ENCODE measurements at regions not wholly inside any gene's neighbourhood (a gene's known extent, or its start where the extent isn't known, plus 50 kb on each side); places are given as distances from the start of the nearest gene placed in this dataset.

DNA sequence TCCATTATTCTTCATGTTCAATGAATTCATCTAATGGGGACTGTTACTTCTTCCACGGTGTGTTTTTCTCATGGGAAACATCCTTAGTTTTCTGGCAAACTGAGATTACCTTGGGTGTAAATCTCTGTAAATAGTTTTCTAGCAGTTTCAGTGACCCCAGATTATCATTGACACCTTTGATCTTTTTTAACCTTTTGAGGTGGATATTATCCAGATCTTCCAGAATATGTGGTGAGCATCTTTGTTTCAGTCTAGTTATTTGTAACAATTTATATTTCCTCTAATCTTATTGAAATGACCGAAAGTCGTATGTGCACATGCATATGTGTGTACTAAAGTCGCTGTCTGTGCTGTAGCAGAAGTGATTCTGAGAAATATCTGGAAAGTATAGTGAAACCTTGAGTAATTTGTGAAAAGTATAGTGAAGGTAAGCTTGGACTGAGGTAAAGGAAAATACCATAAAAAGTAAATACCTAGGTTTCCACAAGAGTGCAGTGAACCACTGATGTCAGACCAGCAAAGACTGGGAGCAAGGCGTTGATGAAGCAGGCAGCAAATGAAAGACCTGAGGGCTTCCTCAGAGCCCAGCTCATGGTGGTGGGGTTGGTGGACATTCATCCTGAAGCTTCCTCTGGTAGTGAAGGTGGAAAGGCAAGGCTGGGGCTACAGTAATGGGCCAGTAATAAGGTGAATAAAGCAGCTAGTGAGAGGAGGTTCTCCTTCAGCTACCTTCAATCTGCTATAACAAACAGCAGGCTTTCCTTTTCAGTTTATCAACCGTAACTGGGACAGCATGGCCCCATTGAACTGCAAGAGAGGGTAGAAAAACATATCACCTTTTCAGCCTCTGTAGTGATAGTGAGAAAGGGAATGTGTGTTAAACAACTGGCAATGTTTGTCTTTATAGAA lies 480.2 kb upstream of the FBXO33 start:
- Histone ChIP-seq H3K36me3 (ENCODE audit: insufficient read depth) (no peaks in the 10 kb centered on the region), H3K4me3 (ENCODE audit: low read depth, low read length) (no peak overlapping the region), H3K4me1 (ENCODE audit: insufficient read depth) (no peaks in the 10 kb centered on the region), H3K27ac (ENCODE audit: low read depth) (no peak overlapping the region)
- no peak for DNase-seq (ENCODE audit: extremely low spot score)
- WGBS: 75% methylated on average over 6 of the region's 6 CpGs

DNA sequence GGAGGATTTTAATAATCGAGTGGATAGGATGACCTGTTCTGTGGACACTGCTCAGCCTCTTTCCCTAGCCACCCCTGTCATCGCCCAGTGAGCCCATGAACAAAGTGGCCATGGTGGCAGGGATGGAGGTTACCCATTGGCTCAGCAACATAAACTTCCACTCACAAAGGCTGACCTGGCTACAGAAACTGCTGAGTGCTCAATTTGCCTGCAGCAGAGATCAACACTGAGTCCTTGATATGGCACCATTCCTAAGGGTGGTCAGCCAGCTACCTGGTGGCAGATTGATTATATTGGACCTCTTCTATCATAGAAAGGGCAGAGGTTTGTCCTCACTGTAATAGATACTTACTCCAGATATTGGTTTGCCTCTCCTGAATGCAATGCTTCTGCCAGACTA lies 465.4 kb upstream of the FBXO33 start:
- WGBS: 93% methylated on average over 2 of the region's 2 CpGs
- DNase-seq (ENCODE audit: extremely low spot score): no peak
- Histone ChIP-seq H3K4me3 (ENCODE audit: low read depth, low read length) (no peak overlapping the region), H3K27ac (ENCODE audit: low read depth) (no peak overlapping the region), H3K36me3 (ENCODE audit: insufficient read depth) (no peaks in the 10 kb centered on the region), H3K4me1 (ENCODE audit: insufficient read depth) (no peaks in the 10 kb centered on the region)

DNA sequence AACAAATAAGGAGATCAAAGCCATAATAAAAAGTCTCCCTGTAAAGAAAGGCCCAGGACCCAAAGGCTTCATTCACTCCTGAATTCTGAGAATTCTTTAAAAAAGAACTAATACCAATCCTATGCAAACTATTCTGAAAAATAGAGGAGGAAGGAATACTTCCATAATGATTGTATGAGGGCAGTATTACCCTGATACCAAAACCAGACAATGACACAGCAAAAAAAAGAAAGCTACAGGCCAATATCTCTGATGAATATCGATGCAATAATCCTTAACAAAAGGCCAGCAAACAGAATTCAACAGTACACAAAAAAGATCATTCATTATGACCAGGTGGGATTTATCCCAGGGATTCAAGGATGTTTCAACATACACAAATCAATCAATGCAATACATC lies 457.8 kb upstream of the FBXO33 start:
- no peaks in the 10 kb centered on the region for H3K36me3 ChIP-seq (ENCODE audit: insufficient read depth)
- H3K4me1 ChIP-seq (ENCODE audit: insufficient read depth): no peaks in the 10 kb centered on the region
- WGBS: 83% methylated on average over 1 of the region's 1 CpG
- H3K27ac ChIP-seq (ENCODE audit: low read depth): no peak overlapping the region
- H3K4me3 ChIP-seq (ENCODE audit: low read depth, low read length): no peak overlapping the region
- no peak for DNase-seq (ENCODE audit: extremely low spot score)

DNA sequence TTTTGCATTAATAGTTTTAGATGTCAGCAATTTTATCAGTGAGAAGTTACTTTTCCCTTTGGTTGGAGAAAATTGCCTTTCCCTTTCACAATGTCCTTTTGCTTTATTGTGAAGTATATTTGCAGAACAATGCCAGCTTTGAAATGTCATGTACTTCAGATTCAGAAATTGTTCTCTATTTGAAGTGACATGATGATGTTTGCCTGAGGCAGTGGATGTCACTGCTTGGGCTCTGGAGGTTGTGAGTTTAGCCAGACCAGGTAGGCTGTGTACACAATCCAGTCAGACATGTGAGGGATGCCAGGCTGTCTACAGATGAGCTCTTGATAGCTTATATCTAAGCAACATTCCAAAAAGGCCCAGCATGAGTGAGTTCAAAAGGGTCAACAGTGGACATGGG lies 451.9 kb upstream of the FBXO33 start:
- Histone ChIP-seq H3K4me3 (ENCODE audit: low read depth, low read length) (no peak overlapping the region), H3K36me3 (ENCODE audit: insufficient read depth) (no peaks in the 10 kb centered on the region), H3K4me1 (ENCODE audit: insufficient read depth) (no peaks in the 10 kb centered on the region), H3K27ac (ENCODE audit: low read depth) (no peak overlapping the region)
- DNase-seq (ENCODE audit: extremely low spot score): no peak

DNA sequence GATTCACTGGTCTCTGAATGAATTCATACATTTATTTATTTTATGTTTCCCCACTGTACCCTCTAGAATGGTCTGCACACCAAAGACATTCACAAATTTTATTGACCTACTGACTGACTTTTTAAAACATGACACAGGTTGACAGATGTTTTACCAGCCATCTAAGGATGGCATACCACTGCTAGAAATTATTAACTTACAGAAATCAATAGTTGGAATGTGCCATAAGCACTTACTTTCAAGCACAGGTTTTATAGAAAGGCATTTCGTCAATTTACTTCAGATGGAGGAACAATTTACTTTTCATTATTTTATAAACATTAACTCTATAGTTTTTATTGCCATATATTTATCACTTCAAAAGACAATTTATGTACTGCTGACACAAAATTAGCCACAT lies 448.7 kb upstream of the FBXO33 start:
- 49% methylated on average over 1 of the region's 1 CpG for WGBS
- no peak overlapping the region for H3K4me3 ChIP-seq (ENCODE audit: low read depth, low read length)

DNA sequence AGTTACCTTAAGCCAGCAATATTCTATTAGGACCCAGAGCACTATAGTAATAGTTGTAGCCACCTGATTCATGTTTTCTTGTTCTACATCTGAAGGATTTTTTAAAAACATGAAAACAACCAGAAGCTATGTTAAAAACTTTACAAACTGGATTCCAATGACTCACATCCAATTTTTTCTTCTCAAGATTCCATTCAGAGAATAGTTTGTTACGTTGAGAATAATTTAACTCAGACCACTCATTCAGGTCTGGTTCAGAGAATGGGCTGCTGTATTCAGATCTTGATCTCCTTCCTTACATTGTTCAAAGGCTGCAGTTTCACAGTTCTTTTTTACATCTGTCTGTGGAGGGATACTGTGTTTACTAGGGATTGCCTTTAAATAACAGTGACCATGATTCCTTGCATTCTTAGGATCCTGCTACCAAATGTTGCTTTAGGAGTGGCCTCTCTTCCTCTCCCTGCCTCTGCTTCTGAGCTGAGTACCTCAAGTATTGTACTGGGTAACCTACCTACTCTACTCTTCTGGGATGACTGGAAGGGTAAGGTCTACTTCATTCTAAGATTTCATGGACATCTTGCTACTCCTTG lies 448.0 kb upstream of the FBXO33 start:
- no peak for DNase-seq (ENCODE audit: extremely low spot score)
- H3K27ac ChIP-seq (ENCODE audit: low read depth): no peak overlapping the region
- H3K4me1 ChIP-seq (ENCODE audit: insufficient read depth): no peaks in the 10 kb centered on the region
- 45% methylated on average over 1 of the region's 1 CpG for WGBS
- H3K4me3 ChIP-seq (ENCODE audit: low read depth, low read length): no peak overlapping the region
- H3K36me3 ChIP-seq (ENCODE audit: insufficient read depth): no peaks in the 10 kb centered on the region

More for the DNA sequence above, 448.7 kb upstream of the FBXO33 start:
- Histone ChIP-seq H3K36me3 (ENCODE audit: insufficient read depth) (no peaks in the 10 kb centered on the region), H3K27ac (ENCODE audit: low read depth) (no peak overlapping the region), H3K4me1 (ENCODE audit: insufficient read depth) (no peaks in the 10 kb centered on the region)
- no peak for DNase-seq (ENCODE audit: extremely low spot score)

DNA sequence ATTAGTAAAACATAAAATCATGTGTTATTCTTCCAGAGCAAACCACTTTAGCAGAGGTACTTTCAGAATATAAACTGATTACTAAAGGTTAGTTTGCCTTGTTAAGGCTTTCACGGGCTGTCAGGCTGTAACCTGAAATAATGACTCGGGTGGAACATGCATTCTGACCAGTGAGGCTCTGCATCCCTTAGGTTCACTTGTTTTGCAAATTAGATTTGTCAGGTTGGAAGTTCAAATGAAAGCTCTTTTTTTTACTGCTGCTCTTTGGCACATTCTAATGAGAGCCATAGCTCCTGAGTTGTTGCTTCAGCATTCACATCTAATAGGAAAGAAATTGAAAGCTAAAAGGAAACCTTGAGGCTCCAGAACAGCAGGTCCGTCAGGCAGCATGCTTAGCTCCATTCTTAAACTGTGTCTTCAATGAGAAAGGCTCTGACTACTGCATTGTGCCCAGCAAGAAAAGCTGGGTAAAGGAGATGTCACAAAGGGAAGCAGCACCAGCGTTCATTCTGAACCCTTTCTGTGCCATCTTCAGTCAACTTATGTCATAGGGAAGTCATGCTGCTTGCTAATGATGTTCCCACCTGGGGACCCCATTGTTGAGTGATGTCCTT lies 445.5 kb upstream of the FBXO33 start:
- Histone ChIP-seq H3K4me1 (ENCODE audit: insufficient read depth) (no peaks in the 10 kb centered on the region), H3K4me3 (ENCODE audit: low read depth, low read length) (no peak overlapping the region), H3K36me3 (ENCODE audit: insufficient read depth) (no peaks in the 10 kb centered on the region), H3K27ac (ENCODE audit: low read depth) (no peak overlapping the region)
- no peak for DNase-seq (ENCODE audit: extremely low spot score)
- 58% methylated on average over 4 of the region's 4 CpGs for WGBS

DNA sequence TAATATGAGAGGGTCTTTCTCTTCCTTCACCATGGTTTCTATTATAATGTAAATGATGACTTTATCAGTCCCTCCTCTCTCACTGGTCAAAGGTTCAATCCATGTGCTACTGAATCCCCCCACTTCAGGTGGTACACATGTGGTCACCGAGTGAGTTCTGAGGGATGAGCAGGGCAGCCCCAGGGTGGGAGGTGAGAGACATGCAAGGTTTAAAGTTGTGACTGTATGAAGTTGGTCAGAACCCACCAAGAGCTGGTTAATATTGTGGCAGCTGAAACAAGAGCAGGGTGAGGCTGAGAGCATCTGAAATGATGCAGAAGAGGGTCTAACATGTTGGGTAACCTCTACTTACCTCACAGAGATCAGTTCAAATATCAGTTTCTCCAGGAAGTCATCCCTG lies 444.7 kb upstream of the FBXO33 start:
- 75% methylated on average over 1 of the region's 1 CpG for WGBS
- H3K4me3 ChIP-seq (ENCODE audit: low read depth, low read length): no peak overlapping the region
- H3K36me3 ChIP-seq (ENCODE audit: insufficient read depth): no peaks in the 10 kb centered on the region
- no peak for DNase-seq (ENCODE audit: extremely low spot score)
- H3K4me1 ChIP-seq (ENCODE audit: insufficient read depth): no peaks in the 10 kb centered on the region
- no peak overlapping the region for H3K27ac ChIP-seq (ENCODE audit: low read depth)

DNA sequence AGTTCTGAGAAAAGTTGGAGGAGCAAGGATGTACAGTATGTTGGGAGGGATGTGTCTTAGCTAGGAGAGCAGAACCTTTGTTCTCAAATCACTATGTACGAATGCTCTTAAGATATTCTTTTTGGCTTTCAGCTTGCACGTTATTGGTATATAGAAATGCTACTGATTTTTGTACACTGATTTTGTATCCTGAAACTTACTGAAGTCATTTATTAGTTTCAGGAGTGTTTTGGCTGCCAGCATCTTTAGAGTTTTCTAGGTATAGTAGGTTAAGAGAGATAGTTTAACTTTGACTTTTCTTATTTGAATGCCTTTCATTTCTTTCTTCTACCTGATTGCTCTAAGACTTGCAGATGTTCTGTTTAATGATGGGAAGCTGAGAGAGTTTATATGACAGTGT lies 442.8 kb upstream of the FBXO33 start:
- WGBS: 80% methylated on average over 2 of the region's 2 CpGs
- Histone ChIP-seq H3K4me3 (ENCODE audit: low read depth, low read length) (no peak overlapping the region), H3K27ac (ENCODE audit: low read depth) (no peak overlapping the region), H3K36me3 (ENCODE audit: insufficient read depth) (no peaks in the 10 kb centered on the region), H3K4me1 (ENCODE audit: insufficient read depth) (no peaks in the 10 kb centered on the region)
- DNase-seq (ENCODE audit: extremely low spot score): no peak

DNA sequence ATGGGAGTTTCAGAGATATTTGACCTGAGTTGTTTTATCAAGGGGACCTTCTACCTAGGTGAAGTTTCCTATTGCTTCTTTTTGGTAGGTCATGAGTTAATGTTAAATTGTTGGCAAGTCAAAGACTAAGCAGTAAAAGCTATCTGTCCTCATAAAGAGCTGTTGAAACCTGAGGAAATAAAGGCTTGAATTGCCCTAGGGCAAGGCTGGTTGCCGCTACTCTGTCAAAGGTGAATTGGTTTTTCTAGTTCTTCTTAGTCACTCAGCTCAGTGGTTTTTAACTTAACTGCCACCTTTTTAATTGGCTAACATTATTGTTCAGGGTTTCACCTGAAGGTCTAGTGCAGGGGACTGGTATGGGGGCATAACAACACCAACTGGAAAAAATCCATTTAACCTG lies 441.6 kb upstream of the FBXO33 start:
- no peaks in the 10 kb centered on the region for H3K4me1 ChIP-seq (ENCODE audit: insufficient read depth)
- H3K36me3 ChIP-seq (ENCODE audit: insufficient read depth): no peaks in the 10 kb centered on the region
- H3K27ac ChIP-seq (ENCODE audit: low read depth): no peak overlapping the region
- DNase-seq (ENCODE audit: extremely low spot score): no peak
- 21% methylated on average over 1 of the region's 1 CpG for WGBS
- H3K4me3 ChIP-seq (ENCODE audit: low read depth, low read length): no peak overlapping the region

DNA sequence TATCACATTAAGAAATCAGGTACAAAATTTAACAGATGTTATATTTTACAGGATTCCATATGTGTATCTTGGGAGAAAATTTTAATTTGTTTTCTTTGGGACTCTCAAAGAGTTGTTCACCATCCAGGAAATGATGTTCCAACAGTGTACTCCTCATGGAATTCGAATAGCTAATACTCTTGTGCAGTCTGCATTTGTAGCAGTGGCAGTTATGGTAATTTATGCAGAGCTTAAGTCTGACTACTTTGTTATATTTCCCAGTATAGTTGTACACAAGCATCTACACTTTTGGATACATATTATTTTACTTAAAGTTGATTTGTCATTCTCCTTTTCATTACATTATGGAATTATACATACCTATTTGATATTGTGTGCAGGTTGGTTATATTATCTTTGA lies 436.7 kb upstream of the FBXO33 start:
- Histone ChIP-seq H3K36me3 (ENCODE audit: insufficient read depth) (no peaks in the 10 kb centered on the region), H3K4me3 (ENCODE audit: low read depth, low read length) (no peak overlapping the region), H3K4me1 (ENCODE audit: insufficient read depth) (no peaks in the 10 kb centered on the region), H3K27ac (ENCODE audit: low read depth) (no peak overlapping the region)
- no peak for DNase-seq (ENCODE audit: extremely low spot score)
- WGBS: 60% methylated on average over 1 of the region's 1 CpG

DNA sequence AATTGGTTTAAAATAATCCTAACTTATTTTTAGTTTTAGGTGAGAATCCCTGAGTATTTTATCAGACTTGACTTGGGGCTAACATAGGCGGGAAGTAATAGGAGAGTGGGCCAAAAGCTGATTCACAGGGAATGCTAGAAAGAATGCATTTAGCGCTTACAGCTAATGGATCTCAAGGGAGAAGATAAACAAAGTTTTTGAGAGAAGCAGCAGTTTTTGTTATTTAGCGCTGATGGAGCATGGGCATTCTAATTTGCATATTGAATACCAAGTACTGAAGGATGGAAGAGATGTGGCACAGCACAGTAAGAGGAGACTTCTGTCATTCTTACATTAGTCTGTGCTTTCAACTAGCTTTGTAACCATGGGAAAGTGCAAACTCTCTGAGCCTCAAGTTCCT lies 436.0 kb upstream of the FBXO33 start:
- H3K4me3 ChIP-seq (ENCODE audit: low read depth, low read length): no peak overlapping the region
- H3K27ac ChIP-seq (ENCODE audit: low read depth): no peak overlapping the region
- H3K36me3 ChIP-seq (ENCODE audit: insufficient read depth): no peaks in the 10 kb centered on the region
- WGBS: 32% methylated on average over 3 of the region's 3 CpGs
- H3K4me1 ChIP-seq (ENCODE audit: insufficient read depth): no peaks in the 10 kb centered on the region
- DNase-seq (ENCODE audit: extremely low spot score): no peak

DNA sequence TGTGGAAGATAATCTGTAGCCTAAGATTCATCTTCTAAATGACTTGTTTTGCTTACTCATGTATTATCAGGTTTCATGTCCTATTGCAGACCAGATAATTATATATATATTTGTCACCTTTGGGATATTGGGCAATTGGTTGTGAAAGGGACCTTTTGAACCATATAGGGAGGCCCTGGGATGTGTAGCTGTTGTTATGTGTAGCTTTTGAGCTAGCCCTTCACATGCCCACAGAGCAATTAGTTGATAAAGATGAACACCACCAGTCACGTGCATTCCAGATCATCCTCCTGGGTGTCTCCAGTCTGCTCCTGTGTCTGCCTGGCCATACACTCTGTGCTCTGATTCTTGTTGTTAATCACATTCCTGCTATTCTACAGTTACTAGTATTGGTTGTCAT lies 431.2 kb upstream of the FBXO33 start:
- 67% methylated on average over 1 of the region's 1 CpG for WGBS
- Histone ChIP-seq H3K4me1 (ENCODE audit: insufficient read depth) (no peaks in the 10 kb centered on the region), H3K4me3 (ENCODE audit: low read depth, low read length) (no peak overlapping the region), H3K27ac (ENCODE audit: low read depth) (no peak overlapping the region), H3K36me3 (ENCODE audit: insufficient read depth) (no peaks in the 10 kb centered on the region)
- no peak for DNase-seq (ENCODE audit: extremely low spot score)

DNA sequence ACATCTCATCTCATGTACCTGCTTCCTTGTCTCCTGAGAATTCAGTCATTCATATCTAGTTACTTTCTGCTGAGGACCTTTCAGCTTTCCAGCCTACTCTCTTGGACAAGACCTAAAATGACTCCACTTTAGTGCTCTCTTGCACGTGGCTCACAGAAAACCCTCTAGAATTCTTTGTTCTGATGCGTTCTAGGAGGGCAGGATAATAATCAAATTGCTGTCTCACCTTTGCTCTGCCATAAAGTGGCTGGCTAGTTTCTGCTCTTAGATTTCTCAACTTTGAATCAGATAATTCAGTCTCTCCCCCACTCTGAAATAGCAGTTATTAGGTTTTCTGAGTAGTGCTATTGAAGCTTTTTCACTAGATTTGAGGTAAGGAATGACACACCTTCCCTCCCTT lies 429.5 kb upstream of the FBXO33 start:
- WGBS: 54% methylated on average over 2 of the region's 2 CpGs
- no peaks in the 10 kb centered on the region for H3K36me3 ChIP-seq (ENCODE audit: insufficient read depth)
- no peaks in the 10 kb centered on the region for H3K4me1 ChIP-seq (ENCODE audit: insufficient read depth)
- no peak overlapping the region for H3K27ac ChIP-seq (ENCODE audit: low read depth)
- no peak for DNase-seq (ENCODE audit: extremely low spot score)
- no peak overlapping the region for H3K4me3 ChIP-seq (ENCODE audit: low read depth, low read length)
